22Rv1 (cell line): ENCODE measurements at regions not wholly inside any gene's neighbourhood (a gene's known extent, or its start where the extent isn't known, plus 50 kb on each side); places are given as distances from the start of the nearest gene placed in this dataset.

Source experiments
- H3K27ac ChIP-seq: fragments of 450-650 bp; 2 replicates; pipeline ENCODE4 v1.5.1; 2017
- ZFX ChIP-seq: fragments of 450-650 bp; IDR thresholded peaks from 2 replicates; pipeline ENCODE4 v1.6.1; 2017; ENCODE audit warnings: antibody characterized with exemption, borderline replicate concordance
- TF ChIP-seq, protein P1 (sequence below): fragments of 450-650 bp; IDR thresholded peaks from 2 replicates; pipeline ENCODE4 v1.5.1; 2017; ENCODE audit warnings: mild to moderate bottlenecking

DNA sequence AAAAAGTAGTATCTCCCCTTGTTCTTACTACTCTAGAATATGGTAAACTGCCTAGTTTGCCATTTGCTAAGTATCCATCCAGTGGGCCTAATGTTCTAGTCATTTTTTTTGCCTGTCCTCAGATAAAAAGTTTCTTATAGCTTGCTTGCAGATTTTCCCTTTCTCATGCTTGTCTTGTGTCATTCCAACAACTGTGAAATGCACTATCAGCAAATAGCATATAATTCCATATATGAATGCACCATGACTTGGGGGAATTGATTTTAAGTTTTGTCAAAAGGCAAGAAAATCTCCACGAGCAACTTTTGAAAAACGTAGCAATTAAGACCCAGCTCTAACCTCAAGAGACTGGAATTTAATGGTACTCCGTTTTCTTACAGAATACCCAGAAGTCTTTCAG is 286.2 kb upstream of the GPR149 start:
- no peak overlapping the region for H3K27ac ChIP-seq
- no peak for TF ChIP-seq ZFX
- TF ChIP-seq, protein P1, sequence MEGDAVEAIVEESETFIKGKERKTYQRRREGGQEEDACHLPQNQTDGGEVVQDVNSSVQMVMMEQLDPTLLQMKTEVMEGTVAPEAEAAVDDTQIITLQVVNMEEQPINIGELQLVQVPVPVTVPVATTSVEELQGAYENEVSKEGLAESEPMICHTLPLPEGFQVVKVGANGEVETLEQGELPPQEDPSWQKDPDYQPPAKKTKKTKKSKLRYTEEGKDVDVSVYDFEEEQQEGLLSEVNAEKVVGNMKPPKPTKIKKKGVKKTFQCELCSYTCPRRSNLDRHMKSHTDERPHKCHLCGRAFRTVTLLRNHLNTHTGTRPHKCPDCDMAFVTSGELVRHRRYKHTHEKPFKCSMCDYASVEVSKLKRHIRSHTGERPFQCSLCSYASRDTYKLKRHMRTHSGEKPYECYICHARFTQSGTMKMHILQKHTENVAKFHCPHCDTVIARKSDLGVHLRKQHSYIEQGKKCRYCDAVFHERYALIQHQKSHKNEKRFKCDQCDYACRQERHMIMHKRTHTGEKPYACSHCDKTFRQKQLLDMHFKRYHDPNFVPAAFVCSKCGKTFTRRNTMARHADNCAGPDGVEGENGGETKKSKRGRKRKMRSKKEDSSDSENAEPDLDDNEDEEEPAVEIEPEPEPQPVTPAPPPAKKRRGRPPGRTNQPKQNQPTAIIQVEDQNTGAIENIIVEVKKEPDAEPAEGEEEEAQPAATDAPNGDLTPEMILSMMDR, result no peak

DNA sequence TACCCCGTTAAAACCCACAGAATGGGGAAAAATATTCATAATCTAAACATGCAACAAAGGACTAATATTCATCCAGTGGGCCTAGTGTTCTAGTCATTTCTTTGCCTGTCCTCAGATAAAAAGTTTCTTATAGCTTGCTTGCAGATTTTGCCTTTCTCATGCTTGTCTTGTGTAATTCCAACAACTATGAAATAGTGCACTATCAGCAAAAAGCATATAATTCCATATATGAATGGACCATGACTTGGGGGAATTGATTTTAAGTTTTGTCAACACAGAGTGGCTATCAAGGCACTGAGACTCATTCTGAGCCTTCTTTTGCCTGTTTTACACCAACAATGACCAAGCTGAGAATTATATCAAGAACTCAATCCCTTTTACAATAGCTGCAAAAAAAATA is 278.6 kb upstream of the GPR149 start:
- TF ChIP-seq ZFX, result no peak
- TF ChIP-seq, protein P1, result no peak
- no peak overlapping the region for H3K27ac ChIP-seq

DNA sequence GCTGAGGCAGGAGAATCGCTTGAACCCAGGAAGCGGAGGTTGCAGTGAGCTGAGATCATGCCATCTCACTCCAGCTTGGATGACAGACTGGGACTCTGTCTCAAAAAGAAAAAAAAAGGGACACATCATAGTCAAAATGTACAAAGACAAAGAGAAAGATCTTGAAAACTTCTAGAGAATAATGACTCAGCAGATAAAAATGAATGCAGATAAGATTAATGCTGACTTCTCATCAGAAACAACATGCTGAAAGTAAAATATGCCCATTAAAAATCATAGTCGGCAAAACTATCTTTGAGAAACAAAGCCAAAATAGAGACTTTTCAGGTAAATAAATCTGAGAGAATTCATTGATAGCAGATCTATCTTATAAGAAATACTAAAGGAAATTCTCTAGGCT is 271.1 kb upstream of the GPR149 start:
- TF ChIP-seq, protein P1, result no peak
- no peak for TF ChIP-seq ZFX
- no peak overlapping the region for H3K27ac ChIP-seq

DNA sequence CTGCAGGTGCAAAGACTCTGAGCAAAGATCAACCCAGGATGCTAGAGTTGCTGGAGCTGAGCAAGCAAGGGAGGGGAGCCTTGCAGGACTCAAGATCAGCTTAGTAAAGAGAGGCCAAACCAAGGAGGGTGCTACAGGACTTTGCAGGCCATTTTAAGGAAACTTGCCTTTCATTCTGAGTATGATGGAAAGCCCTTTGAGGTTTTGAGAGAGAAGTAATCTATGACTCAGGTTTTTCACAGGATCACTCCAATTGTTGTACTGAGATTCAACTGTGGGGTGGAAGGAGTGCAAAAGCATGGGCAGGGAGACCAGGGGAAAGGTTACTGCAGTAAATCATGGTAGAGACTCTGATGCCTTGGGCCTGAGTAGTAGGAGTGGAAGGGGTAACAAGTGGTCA is 260.4 kb upstream of the GPR149 start:
- no peak overlapping the region for H3K27ac ChIP-seq

DNA sequence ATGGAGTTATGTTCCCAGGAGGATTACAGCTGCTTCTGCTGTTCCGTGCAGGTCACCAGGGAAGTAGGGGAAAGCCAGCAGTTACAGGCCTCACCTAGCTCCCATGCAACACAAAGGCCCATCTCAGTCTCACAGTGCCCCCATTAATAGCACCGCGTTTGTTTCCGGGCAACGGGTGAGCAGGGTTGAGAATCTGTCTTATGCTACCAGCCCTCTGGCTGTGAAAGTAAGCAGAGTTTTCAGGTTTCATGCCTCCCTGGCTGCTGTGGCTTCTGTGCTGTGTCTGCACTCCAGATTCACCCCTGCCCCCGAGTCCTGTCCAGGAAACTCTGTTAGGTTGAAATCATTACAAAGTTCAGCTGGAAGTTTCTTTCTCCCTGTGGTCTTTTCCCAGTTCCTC is 254.4 kb upstream of the GPR149 start:
- H3K27ac ChIP-seq, result no peak overlapping the region
- no peak for TF ChIP-seq ZFX
- TF ChIP-seq, protein P1, result no peak

More for the DNA sequence above, 260.4 kb upstream of the GPR149 start:
- TF ChIP-seq, protein P1, result no peak
- TF ChIP-seq ZFX, result no peak

DNA sequence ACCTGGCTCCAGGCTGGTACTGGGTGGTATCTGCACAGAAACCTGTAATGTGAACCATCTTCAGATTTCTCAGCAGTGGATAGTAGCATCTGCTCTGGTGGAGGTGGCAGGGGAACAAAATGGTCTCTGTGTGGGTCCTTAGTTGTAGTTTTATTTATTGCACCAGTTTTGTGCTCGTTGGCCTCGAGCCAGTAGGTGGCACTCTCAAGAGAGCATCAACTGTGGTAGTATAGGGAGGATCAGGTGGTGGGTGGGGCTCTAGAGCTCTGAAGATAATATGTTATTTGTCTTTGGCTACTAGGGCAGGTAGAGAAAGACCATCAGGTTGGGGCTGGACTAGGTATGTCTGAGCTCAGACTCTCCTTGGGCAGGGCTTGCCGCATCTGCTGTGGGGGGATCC is 254.0 kb upstream of the GPR149 start:
- H3K27ac ChIP-seq, result no peak overlapping the region
- TF ChIP-seq, protein P1, result no peak
- TF ChIP-seq ZFX, result no peak

DNA sequence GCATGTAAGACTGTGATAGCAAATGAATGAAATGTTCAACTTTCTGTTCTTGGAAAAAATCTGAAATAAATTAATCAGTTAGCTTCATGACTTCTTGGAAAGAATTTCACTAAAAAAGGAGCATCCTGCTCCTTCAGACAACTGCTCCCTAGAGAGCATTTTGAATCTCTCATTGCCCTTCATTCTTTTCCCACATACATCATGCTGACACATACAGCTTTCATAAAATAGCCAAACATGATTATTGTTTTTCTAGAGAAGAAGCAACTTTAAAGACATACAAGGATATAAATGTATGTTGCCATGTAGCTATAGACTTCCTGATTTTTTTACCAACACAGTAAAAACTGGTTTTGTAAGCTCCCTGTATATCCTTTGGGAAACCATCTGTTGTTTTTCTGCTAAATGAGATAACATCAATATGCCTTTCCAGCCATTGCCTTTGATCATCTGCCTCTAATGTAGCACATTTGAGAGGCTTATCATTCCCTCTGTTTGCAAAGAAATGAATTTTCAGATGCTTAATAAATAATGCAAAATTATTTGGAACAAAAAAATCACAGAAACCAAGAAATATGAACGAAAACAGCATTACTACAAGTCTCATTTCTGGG is 248.2 kb upstream of the GPR149 start:
- no peak overlapping the region for H3K27ac ChIP-seq
- TF ChIP-seq ZFX, result no peak
- TF ChIP-seq, protein P1, result no peak
